ENCODE measurements at regions not wholly inside any gene's neighbourhood (a gene's known extent, or its start where the extent isn't known, plus 50 kb on each side); places are given as distances from the start of the nearest gene placed in this dataset.
"Not testable (repeated sequence)": the region's sequence is repeated elsewhere in the genome, so short reads cannot be mapped to it uniquely, and the experiment has no call there.

DNA sequence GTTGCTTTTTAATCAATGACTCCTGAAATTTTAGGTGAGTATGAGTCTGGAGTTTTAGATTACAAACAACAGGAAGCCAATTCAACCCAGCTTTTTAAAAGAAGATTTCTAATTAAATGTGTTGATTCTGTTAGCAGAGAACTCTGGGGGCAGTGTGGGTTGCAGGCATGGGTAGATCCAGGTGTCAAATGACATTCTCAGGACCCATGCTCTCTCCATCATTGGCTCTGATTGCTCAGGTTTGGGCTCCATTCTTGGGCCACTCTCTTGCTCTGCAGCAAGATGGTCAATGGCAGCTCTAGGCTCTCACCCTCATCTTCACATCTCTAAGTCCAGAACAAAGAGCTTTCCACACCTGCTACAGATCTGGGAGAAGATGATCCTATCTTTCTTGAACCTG lies 463.7 kb downstream of the PREX1 start:
- H3K27me3 Mint-ChIP-seq (ENCODE audit: low read depth): peaks cover 14% of the 10 kb centered on the region
- H3K36me3 Mint-ChIP-seq (ENCODE audit: insufficient read depth): no peaks in the 10 kb centered on the region
- ATAC-seq (no peak), DNase-seq (no peak)
- H3K9me3 Mint-ChIP-seq: no peaks in the 10 kb centered on the region
- H3K4me3 Mint-ChIP-seq: no peak overlapping the region
- peaks cover 8% of the 10 kb centered on the region for H3K4me1 Mint-ChIP-seq (ENCODE audit: low read depth)

DNA sequence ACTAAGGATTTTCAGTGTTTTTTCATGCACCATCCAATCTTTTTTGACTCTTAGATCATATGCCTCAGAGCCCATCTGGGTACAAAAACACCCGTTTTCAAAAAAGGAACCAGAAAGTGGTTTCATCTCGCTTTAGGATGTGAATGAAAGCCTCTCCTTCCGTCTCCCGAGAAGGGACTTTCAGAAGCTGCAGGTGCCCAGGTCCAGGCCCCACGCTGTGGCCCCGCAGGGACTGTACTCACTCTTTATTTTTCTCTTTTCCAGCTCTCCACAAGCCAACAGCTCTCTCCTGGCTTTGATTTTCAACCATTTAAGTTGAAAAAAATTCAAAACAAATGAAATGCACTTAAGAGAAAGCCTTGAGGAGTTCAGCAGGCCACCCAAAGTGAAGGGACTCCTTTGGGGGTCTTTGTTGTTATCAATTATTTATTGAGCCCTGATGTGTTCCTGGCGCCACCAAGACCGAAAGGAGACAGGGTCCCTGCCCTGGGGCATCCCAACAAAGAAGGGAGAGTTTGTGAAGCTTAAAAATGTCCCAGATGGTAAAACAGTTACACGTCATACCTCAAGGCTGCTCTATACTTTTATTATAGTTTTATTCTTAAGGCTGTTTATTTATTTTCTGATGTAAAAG lies 467.3 kb downstream of the PREX1 start:
- Mint-ChIP-seq H3K4me3 (no peak overlapping the region), H3K27me3 (ENCODE audit: low read depth) (peaks cover 22% of the 10 kb centered on the region), H3K36me3 (ENCODE audit: insufficient read depth) (no peaks in the 10 kb centered on the region), H3K4me1 (ENCODE audit: low read depth) (peaks cover 2% of the 10 kb centered on the region), H3K9me3 (no peaks in the 10 kb centered on the region)
- ATAC-seq (no peak), DNase-seq (no peak)

DNA sequence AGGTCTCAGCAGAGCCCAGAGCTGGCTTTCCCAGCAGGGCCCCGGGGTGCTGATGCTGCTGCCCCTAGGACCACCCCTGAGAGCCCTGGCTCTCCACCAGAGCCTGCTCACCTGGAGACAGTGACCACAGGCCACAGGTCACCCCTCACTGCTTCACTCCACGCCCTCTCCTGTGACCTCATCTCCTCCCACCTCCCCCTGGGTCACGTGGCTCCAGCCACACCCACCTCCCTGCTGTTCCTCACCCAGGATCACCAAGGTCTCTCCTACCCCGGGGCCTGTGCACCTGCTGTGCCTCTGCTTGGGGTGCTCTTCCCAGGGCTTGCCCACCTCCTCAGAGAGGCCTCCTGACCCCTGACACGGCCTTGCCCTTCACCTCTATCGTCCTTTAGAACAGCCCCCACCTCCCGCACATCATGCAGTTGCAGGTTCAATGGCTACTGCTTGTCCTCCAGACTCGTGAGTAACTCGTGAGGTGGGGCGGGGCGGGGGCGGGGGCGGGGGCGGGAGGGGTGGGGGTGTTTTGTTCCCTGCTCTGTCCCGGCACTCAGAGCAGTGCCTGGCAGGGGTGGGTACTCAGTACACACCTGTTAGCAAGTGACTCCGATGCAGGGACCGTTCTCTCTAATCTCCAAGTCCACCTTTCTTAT lies 468.0 kb downstream of the PREX1 start:
- no peak for DNase-seq

DNA sequence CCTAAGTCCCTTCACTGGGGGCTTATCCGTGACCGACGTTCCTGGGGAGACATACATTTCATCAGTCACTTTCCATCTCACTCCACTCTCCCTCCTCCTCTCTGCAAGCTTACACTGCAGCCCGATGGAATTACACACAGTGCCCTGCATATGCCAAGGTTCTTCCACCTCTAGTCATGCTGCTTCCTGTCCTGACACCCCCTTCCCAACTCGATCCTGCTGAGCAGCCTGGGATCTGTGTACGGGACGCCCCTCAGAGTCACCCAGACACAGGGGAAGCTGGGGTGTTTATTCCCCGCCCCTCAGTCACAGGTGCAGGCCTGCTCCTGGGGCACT lies 468.8 kb downstream of the PREX1 start:
- H3K4me3 Mint-ChIP-seq; H3K4me1 Mint-ChIP-seq (ENCODE audit: low read depth); H3K36me3 Mint-ChIP-seq (ENCODE audit: insufficient read depth); H3K9me3 Mint-ChIP-seq; DNase-seq; ATAC-seq: not testable (repeated sequence)
- H3K27me3 Mint-ChIP-seq (ENCODE audit: low read depth): peaks cover 22% of the 10 kb centered on the region

More for the DNA sequence above, 468.0 kb downstream of the PREX1 start:
- Mint-ChIP-seq H3K4me1 (ENCODE audit: low read depth) (no peaks in the 10 kb centered on the region), H3K4me3 (no peak overlapping the region), H3K36me3 (ENCODE audit: insufficient read depth) (no peaks in the 10 kb centered on the region), H3K9me3 (no peaks in the 10 kb centered on the region), H3K27me3 (ENCODE audit: low read depth) (peaks cover 22% of the 10 kb centered on the region)
- no peak for ATAC-seq

DNA sequence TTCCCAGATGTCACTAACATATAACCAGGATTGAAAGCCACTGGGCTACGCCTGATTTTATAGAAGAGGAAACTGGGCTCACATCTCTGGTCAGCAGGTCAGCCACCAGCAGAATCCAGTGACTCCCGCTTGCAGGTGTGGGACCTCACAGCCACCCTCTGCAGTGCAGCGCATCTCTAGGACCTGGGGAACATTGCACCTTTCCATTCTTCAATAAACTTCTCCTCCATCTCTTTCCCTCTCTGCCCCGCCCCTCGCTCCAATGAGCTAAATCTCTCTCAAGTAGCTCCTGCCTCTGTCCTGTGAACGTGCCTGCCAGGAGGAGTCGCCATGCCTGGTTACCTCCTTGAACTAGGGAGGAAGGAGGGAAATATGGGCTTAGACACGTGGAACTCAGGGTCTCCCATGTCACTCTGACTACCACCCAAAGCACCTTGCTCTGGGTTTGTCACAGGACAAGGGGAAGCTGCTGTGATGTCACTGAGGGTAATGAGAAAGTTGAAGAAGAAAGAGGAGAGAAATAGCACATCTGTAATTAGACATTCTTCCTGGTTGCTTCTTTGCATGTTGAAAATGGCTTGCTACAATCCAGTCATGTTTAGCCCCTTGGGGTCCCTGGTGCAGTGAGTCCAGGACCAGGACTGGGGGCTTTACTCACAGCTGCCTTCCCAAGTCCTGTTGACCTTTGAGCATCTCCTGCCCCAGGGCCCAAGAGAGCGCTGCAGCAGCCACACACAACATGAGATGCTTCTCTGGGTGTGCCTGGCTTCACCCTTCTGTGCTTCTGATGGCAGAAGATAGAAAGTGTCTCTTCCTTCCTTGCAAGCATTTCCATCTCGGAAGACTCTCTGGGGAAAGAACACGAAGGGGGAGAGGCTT lies 469.4 kb downstream of the PREX1 start:
- DNase-seq: no peak

DNA sequence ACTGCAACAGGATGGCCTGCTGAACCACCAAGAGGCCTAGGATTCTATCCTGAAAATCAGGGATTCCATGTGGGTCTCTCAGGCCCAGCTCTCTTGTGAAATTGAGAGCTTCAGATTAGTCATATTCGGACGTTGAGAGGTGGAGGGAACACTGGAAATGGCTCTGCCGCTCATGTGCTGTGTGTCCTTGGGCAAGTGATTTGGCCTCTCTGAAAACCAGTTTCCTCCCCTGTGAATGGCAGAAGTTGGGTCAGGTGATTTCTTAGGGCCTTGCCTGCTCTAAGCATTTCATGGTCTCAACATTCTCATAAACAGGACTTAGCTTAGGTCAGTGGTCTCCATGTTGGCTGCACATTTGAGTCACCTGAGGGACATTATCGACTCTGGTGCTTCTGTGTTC lies 470.1 kb downstream of the PREX1 start:
- ATAC-seq: no peak
- Mint-ChIP-seq H3K27me3 (ENCODE audit: low read depth) (peaks cover 24% of the 10 kb centered on the region), H3K4me3 (no peak overlapping the region), H3K36me3 (ENCODE audit: insufficient read depth) (no peaks in the 10 kb centered on the region), H3K9me3 (no peaks in the 10 kb centered on the region), H3K4me1 (ENCODE audit: low read depth) (no peaks in the 10 kb centered on the region)
- DNase-seq: no peak

More for the DNA sequence above, 469.4 kb downstream of the PREX1 start:
- ATAC-seq: no peak
- Mint-ChIP-seq H3K4me3 (no peak overlapping the region), H3K9me3 (no peaks in the 10 kb centered on the region), H3K4me1 (ENCODE audit: low read depth) (no peaks in the 10 kb centered on the region), H3K36me3 (ENCODE audit: insufficient read depth) (no peaks in the 10 kb centered on the region), H3K27me3 (ENCODE audit: low read depth) (peaks cover 22% of the 10 kb centered on the region)

DNA sequence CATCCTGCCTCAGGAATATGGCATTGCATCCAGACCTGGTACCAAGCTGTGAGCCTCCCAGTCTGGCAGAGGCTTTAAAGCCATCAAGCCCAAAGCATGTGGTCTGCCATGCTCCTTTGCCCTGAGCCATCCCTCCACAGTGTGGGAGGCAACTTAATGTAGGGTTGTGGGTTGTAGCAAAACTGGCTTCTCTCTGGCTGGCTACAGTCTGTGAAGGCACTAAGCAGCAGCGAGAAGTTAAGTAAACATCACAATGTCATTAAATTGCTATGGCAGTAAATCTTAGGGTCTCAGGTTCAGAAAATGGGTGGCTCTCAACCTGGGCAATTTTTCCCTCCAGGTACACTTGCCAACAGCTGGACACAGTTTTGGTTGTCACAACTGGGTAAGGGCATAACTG lies 472.9 kb downstream of the PREX1 start:
- ATAC-seq: no peak
- H3K27me3 Mint-ChIP-seq (ENCODE audit: low read depth): peaks cover 26% of the 10 kb centered on the region
- no peak for DNase-seq
- H3K9me3 Mint-ChIP-seq: no peaks in the 10 kb centered on the region
- no peak overlapping the region for H3K4me3 Mint-ChIP-seq
- H3K4me1 Mint-ChIP-seq (ENCODE audit: low read depth): no peaks in the 10 kb centered on the region
- no peaks in the 10 kb centered on the region for H3K36me3 Mint-ChIP-seq (ENCODE audit: insufficient read depth)

DNA sequence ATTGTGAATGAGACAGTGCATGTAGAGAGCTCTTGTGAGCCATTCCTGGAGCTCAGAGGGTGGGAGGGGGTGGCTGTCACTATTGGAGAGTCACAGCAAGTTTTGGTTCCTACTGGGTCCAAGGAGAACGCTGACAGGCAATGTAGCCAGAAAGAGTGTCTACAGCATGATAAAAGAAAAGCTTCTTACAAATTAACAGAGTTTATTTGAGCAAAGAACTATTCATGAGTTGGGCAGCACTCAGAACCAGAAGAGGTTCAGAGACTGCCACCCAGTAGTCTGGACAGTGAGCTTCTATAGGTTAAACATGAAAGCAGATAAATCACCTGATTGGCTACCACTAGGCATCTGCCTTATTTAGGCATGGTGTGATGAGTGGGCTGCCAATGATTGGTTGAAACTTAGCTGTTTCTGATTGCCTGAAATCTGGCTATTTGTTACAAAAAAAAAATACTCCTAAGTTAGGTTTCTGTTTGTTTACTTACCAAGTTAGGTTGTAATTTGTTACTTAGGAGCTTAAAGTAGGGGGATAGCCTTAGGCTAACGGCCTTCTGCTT lies 473.4 kb downstream of the PREX1 start:
- no peaks in the 10 kb centered on the region for H3K4me1 Mint-ChIP-seq (ENCODE audit: low read depth)
- ATAC-seq (no peak), DNase-seq (no peak)
- no peaks in the 10 kb centered on the region for H3K9me3 Mint-ChIP-seq
- H3K4me3 Mint-ChIP-seq: no peak overlapping the region
- H3K27me3 Mint-ChIP-seq (ENCODE audit: low read depth): peaks cover 24% of the 10 kb centered on the region
- H3K36me3 Mint-ChIP-seq (ENCODE audit: insufficient read depth): no peaks in the 10 kb centered on the region

DNA sequence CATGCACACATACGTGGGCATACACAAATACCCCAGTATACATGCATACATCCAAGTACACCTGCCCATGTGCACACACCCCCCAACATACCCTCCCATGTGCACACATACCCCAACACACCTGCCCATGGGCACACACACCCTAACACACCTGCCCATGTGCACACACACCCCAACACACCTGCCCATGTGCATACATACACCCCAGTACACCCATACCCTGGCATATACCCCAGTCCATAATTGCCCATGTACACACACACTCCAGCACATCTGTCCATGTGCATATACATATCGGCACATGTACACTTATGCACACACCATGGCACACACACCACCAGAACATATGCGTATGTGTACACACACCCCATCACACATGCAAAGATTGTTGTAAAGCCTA lies 475.2 kb downstream of the PREX1 start:
- H3K4me3 Mint-ChIP-seq: no peak overlapping the region
- no peak for ATAC-seq
- no peak for DNase-seq
- H3K4me1 Mint-ChIP-seq (ENCODE audit: low read depth): no peaks in the 10 kb centered on the region
- no peaks in the 10 kb centered on the region for H3K36me3 Mint-ChIP-seq (ENCODE audit: insufficient read depth)
- H3K27me3 Mint-ChIP-seq (ENCODE audit: low read depth): peaks cover 15% of the 10 kb centered on the region
- H3K9me3 Mint-ChIP-seq: no peaks in the 10 kb centered on the region

DNA sequence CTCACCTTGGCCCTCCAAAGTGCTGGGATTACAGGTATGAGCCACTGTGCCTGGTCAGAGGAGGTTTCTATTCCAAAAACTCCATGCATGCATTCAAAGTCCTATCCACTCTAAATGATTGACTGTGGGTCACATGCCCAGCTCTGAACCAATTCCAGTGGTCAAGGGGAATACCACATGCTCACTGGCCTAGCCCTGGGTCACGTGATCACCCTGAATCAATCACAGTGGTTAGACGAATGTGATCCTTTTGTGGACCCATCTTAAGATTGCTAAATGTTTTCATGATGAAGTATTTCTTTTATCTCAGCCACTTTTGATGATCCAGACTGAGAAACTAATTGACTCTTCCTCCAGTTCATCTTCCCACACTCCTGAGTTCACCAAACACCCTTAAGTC lies 475.8 kb downstream of the PREX1 start:
- Mint-ChIP-seq H3K36me3 (ENCODE audit: insufficient read depth) (no peaks in the 10 kb centered on the region), H3K4me3 (no peak overlapping the region)

DNA sequence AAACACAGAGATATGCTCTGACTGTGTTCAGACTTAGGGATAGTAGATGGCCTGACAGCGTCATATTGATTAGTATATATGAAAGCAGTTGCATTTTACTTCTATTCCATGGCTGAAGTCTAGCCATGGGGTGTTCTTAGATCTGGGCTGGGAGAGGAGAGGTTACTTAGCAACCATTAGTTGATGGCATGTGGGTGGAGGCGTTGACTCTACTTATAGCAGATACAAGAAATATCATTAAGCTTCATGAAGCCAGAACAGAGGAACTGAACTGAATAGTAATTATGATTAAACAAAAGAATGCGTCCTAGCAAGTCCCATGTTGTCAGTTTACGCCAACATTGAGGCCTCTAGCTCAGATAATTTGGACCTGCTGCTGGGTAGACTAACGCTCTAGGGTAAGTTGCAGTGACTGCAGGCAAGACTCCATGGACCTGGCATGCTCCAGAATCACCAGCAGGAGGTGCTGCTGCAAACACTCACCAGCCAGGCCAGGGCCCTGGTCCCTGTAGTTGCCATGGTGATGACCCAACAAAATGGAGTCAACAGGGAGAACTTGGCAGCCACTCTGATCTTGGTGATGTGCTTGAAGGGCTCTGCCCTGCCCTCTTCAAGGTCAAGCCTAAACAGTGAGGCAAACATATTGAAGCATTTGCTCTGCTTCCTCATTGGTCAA lies 477.3 kb downstream of the PREX1 start:
- DNase-seq (no peak), ATAC-seq (no peak)
- peaks cover 18% of the 10 kb centered on the region for H3K27me3 Mint-ChIP-seq (ENCODE audit: low read depth)
- no peak overlapping the region for H3K4me3 Mint-ChIP-seq
- no peaks in the 10 kb centered on the region for H3K9me3 Mint-ChIP-seq
- no peaks in the 10 kb centered on the region for H3K4me1 Mint-ChIP-seq (ENCODE audit: low read depth)
- H3K36me3 Mint-ChIP-seq (ENCODE audit: insufficient read depth): no peaks in the 10 kb centered on the region

More for the DNA sequence above, 475.8 kb downstream of the PREX1 start:
- DNase-seq (no peak), ATAC-seq (no peak)
- Mint-ChIP-seq H3K27me3 (ENCODE audit: low read depth) (peaks cover 15% of the 10 kb centered on the region), H3K9me3 (no peaks in the 10 kb centered on the region), H3K4me1 (ENCODE audit: low read depth) (no peaks in the 10 kb centered on the region)

DNA sequence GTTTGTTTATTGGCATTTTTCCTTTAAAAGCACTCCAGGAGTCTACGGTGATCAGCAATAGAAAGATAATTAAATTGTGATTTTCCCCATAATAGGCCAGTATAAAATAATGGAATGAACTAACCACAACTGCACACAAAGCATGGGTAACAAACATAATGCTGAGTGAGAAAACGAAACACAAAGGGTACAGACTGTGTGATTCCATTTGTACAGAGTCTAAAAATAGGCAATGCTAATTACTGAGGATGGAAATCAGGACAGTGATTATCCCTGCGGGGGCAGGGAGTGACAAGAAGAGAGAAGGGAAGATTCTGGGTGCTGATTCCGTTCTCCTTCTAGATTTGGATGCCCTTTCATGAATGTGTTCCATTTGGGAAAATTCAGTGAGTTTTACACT lies 478.1 kb downstream of the PREX1 start:
- ATAC-seq: no peak
- no peaks in the 10 kb centered on the region for H3K4me1 Mint-ChIP-seq (ENCODE audit: low read depth)
- H3K4me3 Mint-ChIP-seq: no peak overlapping the region
- peaks cover 18% of the 10 kb centered on the region for H3K27me3 Mint-ChIP-seq (ENCODE audit: low read depth)
- no peaks in the 10 kb centered on the region for H3K36me3 Mint-ChIP-seq (ENCODE audit: insufficient read depth)
- DNase-seq: no peak
- H3K9me3 Mint-ChIP-seq: no peaks in the 10 kb centered on the region

DNA sequence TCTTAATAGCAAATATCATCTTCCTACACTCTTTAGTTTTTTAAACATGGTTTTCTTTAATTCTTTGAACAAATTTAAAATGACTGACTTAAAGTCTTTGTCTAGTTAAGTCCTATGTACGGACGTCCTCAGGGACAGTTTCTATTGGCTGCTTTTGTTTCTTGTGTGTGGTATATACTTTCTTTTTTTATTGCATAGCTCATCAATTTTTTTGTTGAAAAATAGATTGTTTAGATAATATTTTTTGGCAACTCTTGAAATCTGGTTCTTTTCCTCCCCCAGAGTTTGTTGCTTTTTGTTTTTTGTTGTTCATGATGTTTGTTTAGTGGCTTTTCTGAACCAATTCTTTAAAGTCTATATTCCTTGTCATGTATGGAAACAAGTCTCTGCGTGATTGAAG lies 479.8 kb downstream of the PREX1 start:
- H3K4me1 Mint-ChIP-seq (ENCODE audit: low read depth): no peaks in the 10 kb centered on the region
- no peak for ATAC-seq
- no peak for DNase-seq
- H3K27me3 Mint-ChIP-seq (ENCODE audit: low read depth): peaks cover 18% of the 10 kb centered on the region
- no peaks in the 10 kb centered on the region for H3K36me3 Mint-ChIP-seq (ENCODE audit: insufficient read depth)
- no peaks in the 10 kb centered on the region for H3K9me3 Mint-ChIP-seq
- no peak overlapping the region for H3K4me3 Mint-ChIP-seq

DNA sequence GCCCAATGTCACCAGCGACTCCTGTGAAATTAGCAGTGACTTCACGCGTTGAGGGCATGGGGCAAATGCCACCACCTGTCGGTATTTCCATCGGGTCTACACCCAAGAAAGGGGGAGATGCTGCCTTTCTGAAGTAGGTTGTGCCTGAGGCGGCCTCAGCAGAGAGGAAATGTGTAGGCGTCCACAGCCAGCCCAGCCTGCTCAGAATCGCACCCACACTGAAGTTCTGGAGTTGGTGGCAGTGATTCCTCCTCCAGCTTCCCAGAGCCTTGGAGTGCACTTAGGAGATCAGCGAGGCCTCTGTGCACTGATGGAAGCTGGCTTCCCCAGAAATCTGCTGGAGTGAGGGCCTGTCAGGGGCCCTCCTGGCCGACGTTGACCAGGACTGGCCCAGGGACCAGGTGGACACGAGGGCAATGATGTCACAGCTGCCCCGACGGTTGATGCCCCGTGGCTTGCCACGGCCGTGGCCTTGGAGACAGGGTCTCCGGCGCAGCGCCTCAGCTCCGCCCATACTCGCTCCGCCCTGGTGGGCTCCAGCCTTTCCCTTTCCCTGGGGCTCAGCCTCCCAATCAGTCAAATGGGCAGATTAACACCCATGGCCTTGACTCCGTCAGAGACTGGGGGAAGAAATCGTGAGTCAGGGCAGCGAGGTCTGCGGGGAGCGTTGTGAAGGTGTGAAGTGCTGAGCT lies 484.8 kb downstream of the PREX1 start:
- DNase-seq (no peak), ATAC-seq (no peak)
- H3K36me3 Mint-ChIP-seq (ENCODE audit: insufficient read depth): no peaks in the 10 kb centered on the region
- peaks cover 18% of the 10 kb centered on the region for H3K27me3 Mint-ChIP-seq (ENCODE audit: low read depth)
- no peaks in the 10 kb centered on the region for H3K9me3 Mint-ChIP-seq
- no peaks in the 10 kb centered on the region for H3K4me1 Mint-ChIP-seq (ENCODE audit: low read depth)
- no peak overlapping the region for H3K4me3 Mint-ChIP-seq
